HG03095 (cell line): ENCODE measurements at regions not wholly inside any gene's neighbourhood (a gene's known extent, or its start where the extent isn't known, plus 50 kb on each side); places are given as distances from the start of the nearest gene placed in this dataset.

ENCODE experiments used
- ATAC-seq: cut with Tn5 transposase; IDR thresholded peaks from one replicate; pipeline ENCODE4 v1.9.1; 2021; ENCODE audit warnings: moderate library complexity; ENCODE audit not compliant: unreplicated experiment

- ATAC-seq: no peak
These were observed 414.1 kb upstream of the DDI1 start for GRCh38 chr11:103622296-103622695.

- no peak for ATAC-seq
These were observed 412.5 kb upstream of the DDI1 start for GRCh38 chr11:103623933-103624332.

- ATAC-seq: no peak
These were observed 411.5 kb upstream of the DDI1 start for GRCh38 chr11:103624708-103625623.

- ATAC-seq: no peak
These were observed 410.8 kb upstream of the DDI1 start for GRCh38 chr11:103625624-103625965.

GRCh38 chr11:103628121-103628520, 408.3 kb upstream of the DDI1 start:
- no peak for ATAC-seq

- no peak for ATAC-seq
These were observed 404.6 kb upstream of the DDI1 start for GRCh38 chr11:103631841-103632240.

DNA sequence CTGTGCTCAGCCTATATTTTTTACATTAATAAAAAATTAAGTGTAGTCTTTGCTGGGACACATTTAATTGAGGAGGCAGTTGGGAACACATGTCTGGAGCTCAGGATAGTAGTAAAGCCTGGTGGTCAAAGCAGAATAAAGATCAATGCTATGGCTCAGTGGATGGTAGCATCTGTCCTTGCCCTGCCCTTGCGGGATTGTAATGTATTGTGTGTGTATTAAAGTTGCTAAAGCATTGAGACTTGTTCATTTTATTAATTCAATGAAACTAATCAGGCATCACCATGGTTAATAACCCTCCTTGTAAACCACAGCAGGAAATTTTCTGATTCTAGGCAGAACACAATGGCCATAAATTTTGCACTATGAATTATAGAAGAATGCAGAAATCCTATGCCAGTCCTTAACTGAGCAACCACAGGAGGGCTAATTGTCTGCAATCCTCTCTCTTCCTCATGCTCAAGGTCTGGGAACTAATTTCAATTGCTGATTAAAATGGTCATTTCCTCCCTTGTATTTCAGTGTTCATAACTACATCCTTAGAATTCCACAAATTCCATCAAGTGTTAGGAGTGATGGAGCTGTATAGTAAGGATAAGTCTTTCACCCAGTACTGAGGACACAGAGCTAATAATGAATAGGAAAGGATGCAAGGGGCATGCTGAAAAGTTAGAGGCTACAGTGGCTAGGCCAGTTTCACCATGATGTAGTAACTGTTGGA, 403.2 kb upstream of the DDI1 start:
- ATAC-seq: no peak

DNA sequence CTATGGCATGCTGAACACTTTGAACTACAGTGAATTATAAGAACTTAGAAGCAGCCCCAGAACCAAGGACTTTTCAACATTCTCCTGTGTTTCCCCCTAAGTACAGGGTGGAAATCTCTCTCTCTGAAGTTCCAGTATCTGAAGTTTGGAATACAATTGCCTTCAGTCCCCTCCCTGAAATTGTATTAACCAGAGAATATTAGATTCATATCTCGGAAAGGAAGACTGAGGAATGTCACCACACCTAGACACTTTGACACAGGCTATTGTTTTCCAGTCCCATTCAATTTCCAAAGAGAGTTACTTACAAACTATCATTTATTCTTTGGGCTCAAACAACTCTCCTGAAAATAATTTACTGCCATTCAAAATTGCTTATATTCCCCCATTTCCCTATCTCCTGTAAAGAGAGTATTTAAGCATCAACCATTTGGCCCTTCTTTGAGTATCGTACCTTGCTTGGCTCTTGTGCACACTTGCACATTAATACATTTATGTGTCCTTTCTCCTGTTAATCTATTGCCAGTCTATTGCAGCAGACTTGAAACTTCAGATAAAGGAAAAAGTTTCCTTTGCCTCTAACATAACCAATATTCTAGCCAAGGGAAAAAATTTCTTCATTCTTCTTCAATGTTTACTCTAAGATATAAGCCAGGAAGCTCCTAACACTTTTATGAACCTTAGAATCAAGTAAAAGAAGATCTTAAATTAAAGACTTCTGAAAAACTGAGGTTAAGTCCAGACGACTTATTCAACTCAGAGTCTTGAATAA, 402.4 kb upstream of the DDI1 start:
- ATAC-seq: no peak

GRCh38 chr11:103636232-103636631, 400.2 kb upstream of the DDI1 start:
- no peak for ATAC-seq

DNA sequence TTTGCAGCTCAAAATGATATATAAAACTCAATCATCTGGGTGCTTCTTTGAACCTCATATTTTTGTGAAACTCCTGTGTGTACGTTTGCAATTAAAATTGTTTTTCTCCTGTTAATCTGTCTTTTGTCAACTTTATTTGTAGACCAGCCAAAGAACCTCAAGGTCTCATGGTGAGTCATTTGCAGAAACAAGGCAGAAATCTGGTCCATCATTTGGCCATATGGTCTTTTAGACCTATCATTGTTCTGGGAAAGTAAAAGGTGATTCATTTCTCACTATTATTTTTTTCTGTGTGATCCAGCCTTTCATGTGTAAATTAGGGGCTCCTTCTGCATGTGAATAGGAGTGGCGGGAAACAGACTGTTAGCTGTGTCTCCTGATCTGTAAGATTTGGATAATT, 399.1 kb upstream of the DDI1 start:
- no peak for ATAC-seq

DNA sequence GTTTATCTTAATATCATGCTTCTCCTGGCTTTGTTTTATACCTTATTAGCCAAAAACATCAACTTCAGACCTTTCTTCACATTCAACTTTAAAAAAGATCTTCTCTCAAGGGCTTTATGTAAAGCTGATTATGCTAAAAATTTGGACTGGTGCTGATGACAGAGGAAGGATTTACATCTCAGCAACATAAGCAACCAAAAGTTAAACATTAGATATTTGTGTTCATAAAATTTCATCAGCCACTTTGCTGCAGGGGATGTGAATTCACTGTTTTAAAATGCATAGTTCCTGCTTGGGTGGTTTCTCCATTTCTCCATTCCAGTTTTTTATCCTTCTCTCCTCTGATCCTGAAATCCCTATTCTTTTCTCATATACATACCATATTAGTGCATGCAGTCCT, 398.6 kb upstream of the DDI1 start:
- no peak for ATAC-seq

DNA sequence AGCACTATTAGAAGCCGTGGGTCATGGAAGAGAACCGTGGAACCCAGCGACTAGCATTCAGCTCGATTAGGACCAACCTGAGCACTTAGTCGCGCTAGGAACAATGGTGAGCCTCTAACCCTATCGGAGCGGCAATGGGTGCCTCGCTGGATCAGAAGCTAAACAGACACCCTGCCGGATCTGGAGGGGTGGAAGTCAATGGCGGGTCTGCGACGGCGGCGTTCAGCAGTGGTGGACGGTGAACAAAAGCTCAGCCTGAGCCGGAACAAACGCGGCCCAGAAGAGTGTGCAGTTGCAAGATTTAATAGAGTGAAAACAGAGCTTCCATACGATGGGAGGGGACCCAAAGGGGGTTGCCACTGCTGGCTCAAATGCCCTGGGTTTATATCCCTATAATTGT, 391.8 kb upstream of the DDI1 start:
- ATAC-seq: no peak

- ATAC-seq: no peak
These were observed 388.4 kb upstream of the DDI1 start for GRCh38 chr11:103648054-103648453.

DNA sequence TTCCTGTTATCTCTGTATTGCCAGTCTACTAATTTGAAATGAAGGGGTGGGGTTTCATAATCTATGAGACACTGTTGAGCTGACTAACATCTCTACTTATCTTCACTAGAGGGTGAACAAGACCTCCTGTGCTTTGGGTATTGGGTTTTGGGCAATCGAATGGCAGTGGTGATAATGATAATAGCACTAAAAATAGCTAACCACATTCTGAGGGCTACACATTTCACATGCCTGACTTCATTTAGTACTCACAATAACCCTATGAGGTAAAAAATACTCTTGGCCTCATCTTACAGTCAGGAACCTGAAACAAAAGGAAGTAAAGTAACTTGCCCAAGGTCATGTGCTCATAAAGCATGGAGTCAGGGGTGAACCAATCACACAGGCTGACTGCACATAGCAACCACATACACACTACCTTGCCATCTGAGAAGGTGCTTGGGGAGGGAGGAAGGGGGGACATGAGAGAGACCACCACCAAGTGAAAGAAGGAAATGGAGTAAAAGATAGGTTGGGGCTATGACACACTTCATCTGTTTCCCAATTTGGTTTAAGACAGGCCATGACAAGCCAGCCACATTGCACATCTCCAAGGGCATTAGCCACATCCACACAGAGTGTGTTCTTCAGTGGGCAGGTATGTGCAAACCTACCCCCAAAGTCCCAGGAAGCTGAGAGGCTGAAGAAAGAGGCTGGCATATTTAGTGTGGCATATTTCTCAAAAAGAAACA, 387.6 kb upstream of the DDI1 start:
- no peak for ATAC-seq

- no peak for ATAC-seq
These were observed 387.0 kb upstream of the DDI1 start for GRCh38 chr11:103649401-103649895.

DNA sequence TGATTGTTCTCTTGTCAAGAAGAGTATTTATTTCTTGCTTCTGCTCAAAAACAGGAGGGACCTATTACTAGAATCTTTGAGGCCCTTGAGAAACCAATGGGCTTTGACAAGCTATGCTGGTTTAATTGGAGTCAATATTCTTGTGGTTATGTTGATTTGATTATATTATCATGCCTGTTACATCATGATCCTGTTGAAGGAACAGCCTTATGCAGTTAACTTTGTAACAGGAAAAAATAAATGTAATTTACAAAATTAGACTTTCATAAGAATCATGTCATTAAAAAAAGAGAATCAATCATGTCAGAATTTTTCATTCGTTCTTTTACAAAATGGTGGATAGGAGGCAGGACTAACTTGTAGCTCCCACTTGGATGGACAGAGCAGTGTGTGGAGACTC, 386.1 kb upstream of the DDI1 start:
- ATAC-seq: no peak

DNA sequence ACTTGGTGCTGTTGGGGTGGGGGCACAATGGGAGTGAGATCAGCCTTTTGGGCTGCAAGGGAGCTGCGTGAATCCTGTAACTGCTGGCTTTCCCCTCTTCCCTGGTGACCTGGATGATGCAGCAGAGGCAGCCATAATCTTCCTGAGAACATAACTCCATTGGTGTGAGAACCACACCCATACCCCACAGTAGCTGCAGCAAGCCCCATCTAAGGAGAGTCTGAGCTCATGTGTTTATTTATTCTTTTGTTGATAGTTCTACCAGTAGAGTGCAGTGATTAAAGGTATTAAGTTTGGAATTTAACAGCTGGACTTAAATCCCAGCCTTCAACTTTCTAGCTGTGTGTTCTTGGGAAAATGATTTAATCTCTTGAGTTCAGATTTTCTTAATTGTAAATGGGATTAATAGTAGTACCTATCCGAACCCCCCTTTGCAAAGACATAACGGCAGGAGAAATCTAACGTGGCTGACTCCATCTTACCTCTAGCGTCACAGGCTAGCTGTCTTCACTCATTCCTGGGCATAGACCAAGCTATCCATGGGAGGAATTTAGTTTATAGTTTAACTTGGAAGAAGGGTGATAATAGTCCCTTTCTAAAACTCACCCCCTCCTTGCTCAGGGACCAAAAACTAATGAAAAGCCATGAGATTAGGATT, 385.0 kb upstream of the DDI1 start:
- ATAC-seq: no peak

- no peak for ATAC-seq
These were observed 384.4 kb upstream of the DDI1 start for GRCh38 chr11:103652013-103652412.

GRCh38 chr11:103656382-103656781, 380.1 kb upstream of the DDI1 start:
- no peak for ATAC-seq

DNA sequence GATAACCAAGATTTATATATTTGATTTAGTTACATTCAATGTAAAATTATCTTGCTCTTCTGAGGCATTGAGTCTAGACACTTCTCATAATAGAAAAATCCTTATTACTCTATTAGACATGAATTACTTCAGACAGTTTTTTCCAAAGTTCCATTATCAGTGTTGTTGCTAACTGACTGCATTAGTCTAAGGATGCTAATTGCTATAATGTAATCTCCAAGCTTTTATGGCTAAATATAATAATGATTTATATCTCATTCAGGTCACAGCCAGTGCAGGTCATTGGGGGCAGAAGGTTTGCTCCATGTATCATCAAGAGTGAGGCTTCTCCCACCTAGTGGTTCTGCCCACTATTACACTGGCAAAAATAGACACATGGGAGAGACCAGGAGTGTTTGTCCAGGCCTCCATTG, 377.2 kb upstream of the DDI1 start:
- no peak for ATAC-seq
